ENCODE measurements at regions not wholly inside any gene's neighbourhood (a gene's known extent, or its start where the extent isn't known, plus 50 kb on each side); places are given as distances from the start of the nearest gene placed in this dataset.
A peak's percentile ranks its signal among the peaks of the same experiment; 100 is the strongest.

DNA sequence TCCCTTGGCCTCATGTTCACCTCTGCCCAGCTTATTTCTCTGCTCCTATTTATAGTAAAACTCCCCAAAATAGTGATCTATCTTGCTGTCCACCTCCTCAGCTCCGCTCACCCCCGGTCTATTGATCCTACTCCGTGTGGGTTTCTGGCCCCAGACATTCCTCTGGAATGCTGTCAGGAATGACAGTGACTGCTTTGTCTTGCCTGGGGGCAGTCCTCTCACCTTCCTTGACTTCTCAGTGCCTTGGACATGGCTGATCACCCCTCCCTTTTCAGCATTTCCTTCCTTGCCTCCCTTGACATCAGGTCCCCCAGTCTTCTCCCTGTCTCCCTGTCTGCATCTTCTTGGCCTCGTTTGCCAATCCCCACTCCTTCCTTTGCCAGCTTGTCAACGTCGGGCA is 108.1 kb upstream of the BACE2 start:
- Histone ChIP-seq H3K23ac (ENCODE audit: low read depth, low read length, poor library complexity) (no peak overlapping the region), H4K91ac (ENCODE audit: low read depth, low read length, poor library complexity) (no peak overlapping the region), H3K14ac (ENCODE audit: low read length) (no peak overlapping the region), H2BK15ac (ENCODE audit: low read length) (no peak overlapping the region), H3K79me1 (ENCODE audit: low read depth, low read length) (no peaks in the 10 kb centered on the region), H3K18ac (ENCODE audit: low read length) (no peak overlapping the region), H2AFZ (ENCODE audit: low read length) (no peak overlapping the region), H2AK5ac (ENCODE audit: low read depth, low read length) (no peak overlapping the region), H2BK120ac (ENCODE audit: low read depth, low read length) (no peak overlapping the region), H3K4ac (ENCODE audit: low read length) (no peak overlapping the region), H3K4me3 (ENCODE audit: low read length in 2 of 2) (peak overlapping the region in 1 of 2 donors; percentile 0), H3K27ac (replicated peaks; ENCODE audit: low read length) (no peak overlapping the region), H3K4me1 (ENCODE audit: control insufficient read depth in 2 of 2, insufficient read depth in 1 of 2, low read depth in 1 of 2, low read length in 2 of 2) (peaks cover 0 to 2% of the 10 kb centered on the region in 2 donors), H3K9me3 (replicated peaks in 1 of 2; ENCODE audit: control insufficient read depth in 2 of 2, insufficient read depth in 1 of 2, low read depth in 1 of 2, low read length in 2 of 2) (peaks cover 0 to 1% of the 10 kb centered on the region in 2 donors), H3K4me2 (ENCODE audit: insufficient read depth, low read length, poor library complexity, severe bottlenecking) (no peak overlapping the region), H2BK5ac (ENCODE audit: low read length) (no peak overlapping the region), H4K8ac (ENCODE audit: low read depth, low read length) (no peak overlapping the region), H3K27me3 (ENCODE audit: control insufficient read depth in 3 of 3, insufficient read depth in 3 of 3, low read depth in 1 of 3, low read length in 3 of 3) (no peaks in the 10 kb centered on the region), H2BK12ac (ENCODE audit: low read length) (no peak overlapping the region), H3K36me3 (replicated peaks in 1 of 2; ENCODE audit: control insufficient read depth in 2 of 2, insufficient read depth in 2 of 2, low read length in 2 of 2) (no peaks in the 10 kb centered on the region), H3K9ac (ENCODE audit: low read depth, low read length, poor library complexity) (no peak overlapping the region)
- WGBS, 2 donors (ENCODE audit: extremely low coverage in 2 of 2, insufficient read length in 2 of 2, insufficient replicate concordance in 1 of 2) = no CpG with 5 or more reads among the region's 6 CpGs
- DNase-seq (ENCODE audit: low spot score) = no peak

DNA sequence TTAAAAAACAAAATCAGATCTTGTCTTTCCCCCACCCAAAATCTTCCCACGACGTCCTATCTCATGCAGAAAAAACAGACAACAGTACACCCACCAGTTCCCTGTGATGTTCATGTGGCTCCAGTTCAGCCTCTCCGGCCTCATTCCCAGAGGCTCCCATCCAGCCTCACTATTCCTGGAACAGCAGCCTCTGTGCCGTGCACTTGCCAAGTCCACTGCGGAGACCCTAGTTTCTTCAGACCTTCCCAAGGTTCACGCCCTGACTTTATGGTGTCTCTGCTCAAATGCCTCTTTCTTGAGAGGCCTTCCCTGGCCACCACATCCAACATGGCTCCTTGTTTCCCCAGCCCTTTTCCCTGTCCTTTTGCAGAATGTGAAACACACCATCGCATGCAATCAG is 106.3 kb upstream of the BACE2 start:
- WGBS, 2 donors (ENCODE audit: extremely low coverage in 2 of 2, insufficient read length in 2 of 2, insufficient replicate concordance in 1 of 2) = 100% methylated on average over 2 of the region's 7 CpGs; no CpG with 5 or more reads in 1 of the 2 donors
- DNase-seq (ENCODE audit: low spot score) = no peak
- no peak overlapping the region for H2BK15ac ChIP-seq (ENCODE audit: low read length)
- H3K18ac ChIP-seq (ENCODE audit: low read length) = no peak overlapping the region
- no peak overlapping the region for H3K4me3 ChIP-seq (ENCODE audit: low read length in 2 of 2)
- no peak overlapping the region for H3K14ac ChIP-seq (ENCODE audit: low read length)
- H3K4ac ChIP-seq (ENCODE audit: low read length) = no peak overlapping the region
- H2BK120ac ChIP-seq (ENCODE audit: low read depth, low read length) = peak overlapping the region; percentile 9
- H3K23ac ChIP-seq (ENCODE audit: low read depth, low read length, poor library complexity) = no peak overlapping the region
- H4K8ac ChIP-seq (ENCODE audit: low read depth, low read length) = no peak overlapping the region
- peaks cover 0 to 1% of the 10 kb centered on the region in 2 donors for H3K9me3 ChIP-seq (replicated peaks in 1 of 2; ENCODE audit: control insufficient read depth in 2 of 2, insufficient read depth in 1 of 2, low read depth in 1 of 2, low read length in 2 of 2)
- H3K4me1 ChIP-seq (ENCODE audit: control insufficient read depth in 2 of 2, insufficient read depth in 1 of 2, low read depth in 1 of 2, low read length in 2 of 2) = peaks cover 0 to 2% of the 10 kb centered on the region in 2 donors
- H3K27ac ChIP-seq (replicated peaks; ENCODE audit: low read length) = no peak overlapping the region
- H3K4me2 ChIP-seq (ENCODE audit: insufficient read depth, low read length, poor library complexity, severe bottlenecking) = no peak overlapping the region
- no peaks in the 10 kb centered on the region for H3K27me3 ChIP-seq (ENCODE audit: control insufficient read depth in 3 of 3, insufficient read depth in 3 of 3, low read depth in 1 of 3, low read length in 3 of 3)
- no peak overlapping the region for H2AFZ ChIP-seq (ENCODE audit: low read length)
- H2BK5ac ChIP-seq (ENCODE audit: low read length) = no peak overlapping the region
- no peak overlapping the region for H2AK5ac ChIP-seq (ENCODE audit: low read depth, low read length)
- H4K91ac ChIP-seq (ENCODE audit: low read depth, low read length, poor library complexity) = peak overlapping the region; percentile 14
- H3K9ac ChIP-seq (ENCODE audit: low read depth, low read length, poor library complexity) = peak overlapping the region; percentile 5
- H3K36me3 ChIP-seq (replicated peaks in 1 of 2; ENCODE audit: control insufficient read depth in 2 of 2, insufficient read depth in 2 of 2, low read length in 2 of 2) = no peaks in the 10 kb centered on the region
- H2BK12ac ChIP-seq (ENCODE audit: low read length) = no peak overlapping the region
- no peaks in the 10 kb centered on the region for H3K79me1 ChIP-seq (ENCODE audit: low read depth, low read length)

DNA sequence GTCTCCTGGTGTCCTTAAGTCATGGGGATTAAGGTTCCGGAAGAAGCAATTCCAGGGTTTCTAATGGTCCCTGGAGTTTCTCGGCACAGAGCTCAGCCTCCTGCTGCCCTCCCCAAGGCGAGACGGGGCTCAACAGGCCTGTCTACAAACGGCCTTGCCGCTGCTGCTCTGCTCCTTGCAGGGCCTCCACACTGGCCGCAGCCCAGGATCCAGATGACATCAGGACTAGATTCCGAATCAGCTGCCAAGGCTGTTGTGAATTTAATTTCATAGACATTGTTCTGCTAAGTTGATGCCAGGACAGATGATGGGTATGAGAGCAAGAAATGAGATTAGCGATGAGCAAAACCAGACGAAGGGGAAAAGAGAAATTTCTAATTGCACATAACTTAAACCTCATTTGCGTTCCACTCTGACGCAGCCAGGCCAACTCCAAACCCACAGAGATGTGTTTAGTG is 103.6 kb upstream of the BACE2 start:
- no peak overlapping the region for H2AK5ac ChIP-seq (ENCODE audit: low read depth, low read length)
- no peak overlapping the region for H3K9ac ChIP-seq (ENCODE audit: low read depth, low read length, poor library complexity)
- no peak overlapping the region for H4K91ac ChIP-seq (ENCODE audit: low read depth, low read length, poor library complexity)
- H3K4ac ChIP-seq (ENCODE audit: low read length) = no peak overlapping the region
- no peak overlapping the region for H3K14ac ChIP-seq (ENCODE audit: low read length)
- H3K23ac ChIP-seq (ENCODE audit: low read depth, low read length, poor library complexity) = no peak overlapping the region
- H2BK5ac ChIP-seq (ENCODE audit: low read length) = no peak overlapping the region
- H4K8ac ChIP-seq (ENCODE audit: low read depth, low read length) = no peak overlapping the region
- H3K27ac ChIP-seq (replicated peaks; ENCODE audit: low read length) = no peak overlapping the region
- no peak overlapping the region for H3K18ac ChIP-seq (ENCODE audit: low read length)
- H2AFZ ChIP-seq (ENCODE audit: low read length) = no peak overlapping the region
- peaks cover 0 to 3% (median 0%) of the 10 kb centered on the region in 3 experiments for H3K27me3 ChIP-seq (ENCODE audit: control insufficient read depth in 3 of 3, insufficient read depth in 3 of 3, low read depth in 1 of 3, low read length in 3 of 3)
- H3K4me3 ChIP-seq (ENCODE audit: low read length in 2 of 2) = no peak overlapping the region
- H2BK12ac ChIP-seq (ENCODE audit: low read length) = no peak overlapping the region
- H3K36me3 ChIP-seq (replicated peaks in 1 of 2; ENCODE audit: control insufficient read depth in 2 of 2, insufficient read depth in 2 of 2, low read length in 2 of 2) = no peaks in the 10 kb centered on the region
- DNase-seq (ENCODE audit: low spot score) = no peak
- no peaks in the 10 kb centered on the region for H3K9me3 ChIP-seq (replicated peaks in 1 of 2; ENCODE audit: control insufficient read depth in 2 of 2, insufficient read depth in 1 of 2, low read depth in 1 of 2, low read length in 2 of 2)
- H3K79me1 ChIP-seq (ENCODE audit: low read depth, low read length) = no peaks in the 10 kb centered on the region
- no peak overlapping the region for H2BK15ac ChIP-seq (ENCODE audit: low read length)
- H3K4me2 ChIP-seq (ENCODE audit: insufficient read depth, low read length, poor library complexity, severe bottlenecking) = no peak overlapping the region
- no CpG with 5 or more reads among the region's 12 CpGs for WGBS, 2 donors (ENCODE audit: extremely low coverage in 2 of 2, insufficient read length in 2 of 2, insufficient replicate concordance in 1 of 2)
- peaks cover 0 to 9% of the 10 kb centered on the region in 2 donors for H3K4me1 ChIP-seq (ENCODE audit: control insufficient read depth in 2 of 2, insufficient read depth in 1 of 2, low read depth in 1 of 2, low read length in 2 of 2)
- H2BK120ac ChIP-seq (ENCODE audit: low read depth, low read length) = no peak overlapping the region

- no peak overlapping the region for H2AFZ ChIP-seq (ENCODE audit: low read length)
- no peak overlapping the region for H4K91ac ChIP-seq (ENCODE audit: low read depth, low read length, poor library complexity)
- H2BK12ac ChIP-seq (ENCODE audit: low read length) = peak overlapping the region; percentile 14
- H3K14ac ChIP-seq (ENCODE audit: low read length) = no peak overlapping the region
- no peak for DNase-seq (ENCODE audit: low spot score)
- no peak overlapping the region for H3K4ac ChIP-seq (ENCODE audit: low read length)
- H4K8ac ChIP-seq (ENCODE audit: low read depth, low read length) = no peak overlapping the region
- H3K4me3 ChIP-seq (ENCODE audit: low read length in 2 of 2) = no peak overlapping the region
- H2BK15ac ChIP-seq (ENCODE audit: low read length) = peak overlapping the region; percentile 16
- no peak overlapping the region for H3K18ac ChIP-seq (ENCODE audit: low read length)
- no peak overlapping the region for H3K4me2 ChIP-seq (ENCODE audit: insufficient read depth, low read length, poor library complexity, severe bottlenecking)
- H3K27ac ChIP-seq (replicated peaks; ENCODE audit: low read length) = no peak overlapping the region
- H3K36me3 ChIP-seq (replicated peaks in 1 of 2; ENCODE audit: control insufficient read depth in 2 of 2, insufficient read depth in 2 of 2, low read length in 2 of 2) = no peaks in the 10 kb centered on the region
- no peak overlapping the region for H2BK5ac ChIP-seq (ENCODE audit: low read length)
- H2AK5ac ChIP-seq (ENCODE audit: low read depth, low read length) = no peak overlapping the region
- H3K27me3 ChIP-seq (ENCODE audit: control insufficient read depth in 3 of 3, insufficient read depth in 3 of 3, low read depth in 1 of 3, low read length in 3 of 3) = peaks cover 0 to 3% (median 0%) of the 10 kb centered on the region in 3 experiments
- H3K9me3 ChIP-seq (replicated peaks in 1 of 2; ENCODE audit: control insufficient read depth in 2 of 2, insufficient read depth in 1 of 2, low read depth in 1 of 2, low read length in 2 of 2) = no peaks in the 10 kb centered on the region
- WGBS, 2 donors (ENCODE audit: extremely low coverage in 2 of 2, insufficient read length in 2 of 2, insufficient replicate concordance in 1 of 2) = no CpG with 5 or more reads among the region's 8 CpGs
- no peak overlapping the region for H2BK120ac ChIP-seq (ENCODE audit: low read depth, low read length)
- no peaks in the 10 kb centered on the region for H3K79me1 ChIP-seq (ENCODE audit: low read depth, low read length)
- no peak overlapping the region for H3K9ac ChIP-seq (ENCODE audit: low read depth, low read length, poor library complexity)
- H3K23ac ChIP-seq (ENCODE audit: low read depth, low read length, poor library complexity) = no peak overlapping the region
- peaks cover 0 to 8% of the 10 kb centered on the region in 2 donors for H3K4me1 ChIP-seq (ENCODE audit: control insufficient read depth in 2 of 2, insufficient read depth in 1 of 2, low read depth in 1 of 2, low read length in 2 of 2)
Measured at GRCh38 chr21:41064951-41065350, 103.0 kb upstream of the BACE2 start.
